Stimulated activated naive CD4-positive, alpha-beta T cell treated with Interleukin-2 at 50 U/mL for 16 hours (primary cell): ENCODE measurements at regions not wholly inside any gene's neighbourhood (a gene's known extent, or its start where the extent isn't known, plus 50 kb on each side); places are given as distances from the start of the nearest gene placed in this dataset.
"Not testable (repeated sequence)": the region's sequence is repeated elsewhere in the genome, so short reads cannot be mapped to it uniquely, and the experiment has no call there.

Source experiments
- DNase-seq: peaks from one replicate; lab custom pipeline; 2025; lab: John Stamatoyannopoulos, UW

DNA sequence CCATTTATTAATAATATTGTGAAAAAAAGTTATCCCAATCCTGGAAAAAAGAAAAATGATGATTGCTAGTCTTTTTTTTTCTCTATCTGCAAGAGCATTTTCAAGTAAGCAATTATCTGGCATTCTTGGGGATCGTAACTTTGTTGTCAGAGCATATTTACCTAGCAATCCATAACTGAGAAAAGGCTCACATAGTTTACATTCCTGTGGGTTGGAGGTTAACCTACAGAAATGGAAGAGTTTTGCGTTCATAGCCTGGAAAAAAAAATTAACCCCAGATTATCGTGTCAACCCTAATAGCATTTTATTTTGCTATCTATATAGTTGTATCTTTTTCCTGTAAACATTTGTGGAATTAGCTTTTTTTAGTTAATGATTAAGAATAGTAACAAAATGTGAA is 292.3 kb downstream of the DAD1 start:
- DNase-seq, result no peak

DNA sequence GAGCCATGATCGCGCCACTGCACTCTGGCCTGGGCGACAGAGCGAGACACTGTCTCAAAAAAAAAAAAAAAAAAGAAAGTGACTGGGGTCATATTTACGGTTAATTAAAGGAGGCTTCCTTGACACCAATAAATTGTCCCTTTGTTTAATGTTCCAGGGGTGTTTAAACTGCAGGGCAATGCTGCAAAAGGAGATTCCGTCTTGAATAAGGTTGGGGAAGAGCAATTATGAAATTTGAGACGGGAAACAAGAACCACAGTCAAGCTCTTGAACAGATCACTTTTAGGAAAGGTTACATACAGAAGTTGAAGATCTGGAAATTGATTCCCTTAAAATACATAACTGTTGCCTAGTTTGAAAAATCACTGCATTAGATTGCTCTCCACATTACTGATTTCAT is 292.9 kb downstream of the DAD1 start:
- no peak for DNase-seq

DNA sequence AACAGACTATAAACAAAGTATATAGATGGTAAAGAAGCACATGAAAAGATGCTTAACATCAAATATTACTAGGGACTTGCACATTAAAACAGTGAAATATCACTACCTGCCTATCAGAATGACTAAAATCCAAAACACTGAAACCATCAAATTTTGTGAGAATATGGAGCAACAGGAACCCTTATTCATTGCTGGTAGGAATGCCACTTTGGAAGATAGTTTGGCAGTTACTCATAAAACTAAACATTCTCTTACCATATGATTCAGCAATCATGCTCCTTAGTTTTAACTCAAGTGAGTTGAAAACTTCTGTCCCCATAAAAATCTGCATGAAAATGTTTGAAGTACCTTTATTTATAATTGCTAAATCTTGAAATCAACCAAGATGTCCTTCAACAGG is 297.6 kb downstream of the DAD1 start:
- DNase-seq, result no peak

DNA sequence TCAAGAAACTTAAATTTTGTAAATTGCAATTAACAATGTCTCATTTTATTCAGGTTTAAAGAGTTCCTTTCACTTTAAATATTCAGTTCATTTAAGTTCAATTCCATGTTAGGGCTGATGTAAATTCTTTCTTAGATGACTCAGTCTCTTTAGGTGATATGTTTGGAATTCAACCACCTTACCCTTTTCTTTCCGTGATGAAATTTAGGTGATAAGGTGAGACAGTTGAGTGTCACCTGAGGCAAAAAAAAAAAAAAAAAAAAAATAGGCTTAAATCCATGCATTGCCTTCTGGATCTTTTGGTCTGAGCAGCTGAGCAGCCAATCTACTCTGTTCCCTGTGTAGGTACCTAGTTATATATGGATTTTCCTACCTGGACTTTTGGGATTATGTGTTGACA is 299.5 kb downstream of the DAD1 start:
- DNase-seq, result no peak

DNA sequence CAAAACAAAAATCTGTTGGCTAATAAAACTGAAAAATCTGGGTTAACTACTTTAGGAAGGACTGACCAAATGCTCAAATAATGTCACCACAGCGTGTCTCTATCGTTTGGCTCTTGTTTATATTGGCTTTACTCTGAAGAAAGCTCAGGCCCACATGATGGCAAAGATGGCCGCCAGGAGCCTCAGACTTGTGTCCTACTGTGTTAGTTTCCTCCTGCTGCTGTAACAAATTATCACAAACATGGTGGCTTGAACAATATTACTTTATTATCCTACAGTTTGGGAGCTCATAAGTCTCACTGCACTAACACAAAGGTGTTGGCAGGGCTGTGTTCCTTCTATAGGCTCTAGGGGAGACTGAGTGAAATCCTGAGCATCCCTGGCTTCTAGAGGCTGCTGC is 303.0 kb downstream of the DAD1 start:
- DNase-seq, result no peak

DNA sequence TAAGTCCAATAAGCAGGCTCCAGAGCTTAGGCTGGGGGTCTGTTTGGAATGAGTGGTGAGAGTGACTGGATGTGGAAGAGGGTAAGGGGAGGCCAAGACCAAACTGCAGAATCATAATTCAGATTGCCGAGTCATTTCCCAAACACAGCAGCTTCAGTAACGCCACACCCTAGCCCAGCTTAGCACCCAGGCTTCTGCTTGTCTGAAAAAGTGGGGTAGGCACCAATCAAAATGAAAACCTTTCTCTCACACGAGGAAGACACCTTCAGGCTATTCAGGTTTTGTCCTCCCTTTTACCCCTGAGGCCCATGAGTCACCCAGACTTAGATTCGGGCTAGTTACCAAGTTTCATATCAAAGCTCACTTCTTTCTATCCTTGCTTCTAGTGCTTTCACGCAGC is 306.1 kb downstream of the DAD1 start:
- DNase-seq, result no peak

DNA sequence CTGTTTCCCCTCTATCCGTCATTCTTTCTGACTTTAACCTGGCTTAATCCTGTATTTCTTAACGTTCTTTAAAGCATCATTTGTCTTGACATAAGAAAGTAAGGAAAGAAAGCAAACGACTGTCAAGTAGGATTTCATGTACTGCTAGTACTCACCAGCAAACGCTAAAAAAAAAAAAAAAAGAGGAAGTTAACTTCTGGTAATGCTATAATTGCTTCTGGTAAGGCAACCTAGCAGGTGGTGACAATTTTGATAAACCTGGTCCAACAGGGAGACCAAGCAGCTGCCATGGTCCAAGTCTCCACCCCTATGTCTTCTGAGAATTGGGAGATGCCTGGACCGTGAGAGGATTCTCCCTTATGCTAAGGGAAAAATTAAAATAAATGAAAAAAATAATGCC is 306.6 kb downstream of the DAD1 start:
- no peak for DNase-seq

DNA sequence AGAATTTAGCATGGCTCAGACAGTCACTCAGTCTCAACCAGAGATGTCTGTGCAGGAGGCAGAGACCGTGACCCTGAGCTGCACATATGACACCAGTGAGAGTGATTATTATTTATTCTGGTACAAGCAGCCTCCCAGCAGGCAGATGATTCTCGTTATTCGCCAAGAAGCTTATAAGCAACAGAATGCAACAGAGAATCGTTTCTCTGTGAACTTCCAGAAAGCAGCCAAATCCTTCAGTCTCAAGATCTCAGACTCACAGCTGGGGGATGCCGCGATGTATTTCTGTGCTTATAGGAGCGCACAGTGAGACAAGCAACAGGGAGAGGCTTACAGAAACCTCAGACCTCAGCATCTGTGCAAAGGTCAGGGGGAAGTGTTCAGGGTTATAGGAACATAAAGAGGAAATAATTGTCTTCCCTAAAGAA is 307.6 kb downstream of the DAD1 start:
- DNase-seq, result not testable (repeated sequence)

DNA sequence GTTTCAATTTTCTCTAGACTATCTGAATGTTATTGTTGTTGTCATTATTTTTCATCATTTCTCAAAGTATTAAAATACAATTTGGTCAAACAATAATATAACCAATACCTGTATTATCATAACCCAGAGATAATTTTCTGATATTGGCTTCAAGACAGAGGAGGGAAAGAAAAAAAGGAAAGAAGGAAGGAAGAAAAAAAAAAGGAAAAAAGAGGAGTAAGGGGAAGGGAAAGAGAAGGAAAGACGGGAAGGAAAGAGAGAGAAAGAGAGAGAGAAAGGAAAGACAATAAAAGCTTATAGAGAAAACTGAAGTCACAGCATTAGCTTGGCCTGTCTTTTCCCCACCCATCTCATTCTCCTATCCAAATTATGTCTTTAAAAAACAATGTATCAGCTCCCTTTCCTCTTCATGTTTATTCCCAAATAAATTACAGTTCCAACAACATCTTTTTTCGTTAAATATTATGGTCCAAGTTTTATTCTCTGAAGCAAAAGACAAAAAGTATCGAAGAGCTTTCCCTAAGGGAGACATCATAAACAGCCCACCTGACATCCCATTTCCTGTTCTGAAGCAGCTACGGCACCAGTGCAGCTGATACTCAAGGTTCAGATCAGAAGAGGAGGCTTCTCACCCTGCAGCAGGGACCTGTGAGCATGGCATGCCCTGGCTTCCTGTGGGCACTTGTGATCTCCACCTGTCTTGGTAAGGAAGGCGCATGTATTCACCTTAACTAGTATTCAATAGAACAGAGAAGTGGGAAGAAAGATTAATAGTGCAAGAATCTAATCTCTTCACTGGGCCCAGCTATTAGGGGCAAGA is 308.3 kb downstream of the DAD1 start:
- DNase-seq, result no peak

DNA sequence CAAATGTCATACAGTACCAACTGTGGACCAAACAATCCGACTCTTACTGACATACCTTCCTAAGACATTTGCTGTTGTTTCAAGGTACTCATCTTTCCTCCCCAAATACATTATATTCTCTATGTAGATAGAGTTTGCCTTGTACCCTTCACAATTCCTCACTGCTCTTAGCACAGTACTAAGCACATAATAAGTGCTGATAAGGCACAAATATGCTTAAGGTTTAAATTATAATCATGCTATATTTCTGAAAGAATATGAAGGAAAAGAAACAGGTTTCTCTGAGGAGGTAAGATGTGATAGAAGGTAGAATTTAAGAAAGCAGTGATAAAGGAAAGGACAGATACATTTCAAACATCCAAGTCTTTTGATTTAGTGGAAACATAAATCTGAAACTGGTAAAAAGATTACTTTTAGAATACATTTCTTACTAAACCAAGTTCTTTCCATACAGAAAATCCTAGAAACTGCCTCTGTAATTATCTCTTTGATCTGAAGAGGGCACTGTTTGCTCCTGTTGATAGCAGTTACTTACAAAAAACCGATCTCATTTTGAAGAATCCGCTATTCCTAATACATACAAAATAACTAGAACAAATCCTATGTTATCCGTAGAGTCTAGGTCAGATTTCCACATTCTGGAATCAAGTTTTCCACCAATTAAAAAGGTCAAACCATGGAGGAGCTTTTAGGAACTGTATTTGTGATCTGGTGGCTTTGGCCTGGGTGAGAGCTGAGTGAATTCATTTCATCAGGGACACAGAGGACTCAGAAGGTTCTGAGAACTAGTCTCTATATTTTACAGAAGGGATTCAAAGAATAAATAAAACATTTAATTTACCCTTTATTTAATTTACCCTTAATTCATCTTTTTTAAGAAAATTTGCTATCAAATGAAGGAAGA is 311.9 kb downstream of the DAD1 start:
- DNase-seq, result no peak

DNA sequence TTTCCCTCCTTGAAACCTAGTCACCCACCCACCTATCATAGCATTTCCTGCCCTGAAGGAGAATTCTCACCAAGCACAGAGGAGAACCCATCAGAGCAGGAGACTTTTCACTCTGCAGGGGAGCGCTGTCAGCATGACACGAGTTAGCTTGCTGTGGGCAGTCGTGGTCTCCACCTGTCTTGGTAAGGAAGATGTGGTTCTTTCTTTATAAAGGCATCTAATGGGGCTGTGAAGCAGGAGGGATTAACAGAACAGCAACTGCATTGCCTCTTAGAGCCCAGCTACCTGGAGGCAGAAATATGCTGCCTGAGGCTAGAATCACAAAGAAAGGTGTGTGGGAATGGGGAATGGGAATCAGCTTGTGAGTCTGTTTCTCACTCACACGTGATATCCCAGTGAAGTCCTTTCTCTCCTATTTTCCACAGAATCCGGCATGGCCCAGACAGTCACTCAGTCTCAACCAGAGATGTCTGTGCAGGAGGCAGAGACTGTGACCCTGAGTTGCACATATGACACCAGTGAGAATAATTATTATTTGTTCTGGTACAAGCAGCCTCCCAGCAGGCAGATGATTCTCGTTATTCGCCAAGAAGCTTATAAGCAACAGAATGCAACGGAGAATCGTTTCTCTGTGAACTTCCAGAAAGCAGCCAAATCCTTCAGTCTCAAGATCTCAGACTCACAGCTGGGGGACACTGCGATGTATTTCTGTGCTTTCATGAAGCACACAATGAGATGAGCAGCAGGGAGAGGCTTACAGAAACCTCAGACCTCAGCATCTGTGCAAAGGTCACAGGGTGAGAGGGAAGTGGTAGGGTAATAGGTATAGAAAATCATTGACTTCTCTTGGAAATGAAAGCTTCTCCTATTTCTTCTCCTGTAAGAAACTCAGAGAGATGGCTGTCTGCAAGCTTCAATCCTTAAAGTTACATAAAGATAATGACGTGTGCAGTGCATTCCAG is 316.9 kb downstream of the DAD1 start:
- no peak for DNase-seq

DNA sequence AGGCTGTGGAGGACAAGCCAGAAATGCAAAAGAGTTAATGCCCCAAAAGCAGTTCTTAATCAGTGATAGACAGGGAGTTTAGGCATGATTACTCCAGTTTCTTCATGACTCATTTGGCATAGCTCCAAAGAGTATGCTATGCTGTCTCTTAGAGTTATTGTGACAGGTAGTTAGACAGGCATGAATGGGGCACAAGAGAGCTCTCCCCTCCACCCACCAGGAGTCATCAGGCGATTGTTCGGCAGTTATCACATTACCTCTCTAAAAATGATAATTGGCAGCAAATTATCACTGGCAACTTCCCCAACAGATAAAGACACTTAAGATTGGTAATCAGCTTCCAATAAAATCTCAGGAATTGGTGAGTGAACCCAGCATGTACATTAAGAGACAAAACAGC is 320.1 kb downstream of the DAD1 start:
- DNase-seq, result no peak

DNA sequence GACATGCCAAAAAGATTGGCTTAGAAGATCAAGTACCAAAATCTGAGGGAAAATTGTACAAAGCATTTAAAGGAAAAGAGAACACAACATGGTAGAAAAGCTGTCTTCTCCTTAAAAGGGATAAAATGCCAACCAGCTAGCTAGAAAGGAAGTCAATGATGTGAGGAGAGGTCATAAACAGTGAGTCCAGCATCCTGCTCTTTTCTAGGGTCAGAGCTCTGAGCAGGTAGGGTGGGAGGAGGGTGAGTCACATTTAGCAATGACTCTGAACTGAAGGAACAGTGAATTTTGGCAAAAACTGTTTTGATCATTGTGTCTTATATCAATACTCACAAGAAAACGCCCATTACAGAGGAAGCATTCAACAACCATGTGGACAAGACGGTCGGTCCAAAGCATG is 322.3 kb downstream of the DAD1 start:
- DNase-seq, result no peak

DNA sequence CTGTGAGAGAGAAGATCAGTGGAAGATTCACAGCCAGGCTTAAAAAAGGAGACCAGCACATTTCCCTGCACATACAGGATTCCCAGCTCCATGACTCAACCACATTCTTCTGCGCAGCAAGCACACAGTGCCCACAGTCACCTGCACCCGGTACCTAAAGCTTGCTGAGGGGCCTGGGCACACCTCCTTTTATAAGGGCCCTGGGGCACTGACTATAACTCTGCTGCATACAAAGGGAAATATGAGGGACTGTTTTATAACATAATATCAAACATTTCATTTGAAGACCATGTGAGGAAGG is 322.9 kb downstream of the DAD1 start:
- no peak for DNase-seq

DNA sequence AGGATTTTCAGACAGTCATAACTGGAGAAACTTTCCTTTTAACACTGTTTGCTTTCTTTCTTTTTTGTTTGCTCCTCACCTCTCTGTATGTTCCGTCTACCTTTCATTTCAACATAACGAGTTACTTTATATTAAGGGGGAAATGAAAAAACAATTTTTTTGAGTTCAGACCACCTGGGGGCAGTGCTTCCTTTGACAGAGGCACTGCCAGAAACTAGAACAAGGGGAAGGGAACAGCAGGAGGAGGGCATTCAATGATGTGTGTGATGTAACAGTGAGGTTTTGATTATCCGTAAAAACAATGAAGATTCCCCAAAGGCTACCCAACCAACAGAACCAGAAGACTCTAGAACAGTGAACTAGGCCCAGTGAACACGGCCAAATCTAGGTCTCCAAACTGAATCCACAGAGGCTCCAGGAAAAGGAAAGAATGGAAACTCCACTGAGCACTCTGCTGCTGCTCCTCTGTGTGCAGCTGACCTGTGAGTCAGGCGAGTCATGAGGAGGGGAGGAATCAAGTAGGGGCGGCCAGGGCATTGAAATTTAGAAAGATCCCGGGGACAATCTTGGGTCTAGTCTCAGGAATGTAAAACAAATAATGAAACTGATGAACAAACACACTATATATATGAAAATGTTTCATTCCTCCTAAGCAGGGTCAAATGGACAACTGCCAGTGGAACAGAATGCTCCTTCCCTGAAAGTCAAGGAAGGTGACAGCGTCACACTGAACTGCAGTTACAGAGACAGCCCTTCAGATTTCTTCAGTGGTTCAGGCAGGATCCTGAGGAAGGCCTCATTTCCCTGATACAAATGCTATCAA is 323.5 kb downstream of the DAD1 start:
- no peak for DNase-seq

DNA sequence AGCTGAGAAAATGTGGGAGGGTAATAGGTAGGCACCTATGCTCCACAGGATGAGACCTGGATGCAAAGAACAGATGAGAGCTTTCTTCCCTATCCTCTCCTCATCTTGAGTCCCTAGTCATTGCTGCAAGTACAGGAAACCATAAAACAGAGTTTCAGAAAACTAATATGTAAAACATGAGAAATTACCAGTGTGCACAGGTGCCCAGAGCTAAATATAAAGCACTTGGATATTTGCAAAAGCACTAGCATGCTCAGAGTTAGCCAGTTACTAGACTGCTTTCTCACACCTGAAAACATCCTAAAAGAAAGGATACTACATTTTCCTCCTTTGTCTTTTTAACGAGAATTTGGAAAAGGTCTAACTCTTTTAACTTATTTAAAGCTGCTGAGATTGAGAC is 324.3 kb downstream of the DAD1 start:
- DNase-seq, result no peak

DNA sequence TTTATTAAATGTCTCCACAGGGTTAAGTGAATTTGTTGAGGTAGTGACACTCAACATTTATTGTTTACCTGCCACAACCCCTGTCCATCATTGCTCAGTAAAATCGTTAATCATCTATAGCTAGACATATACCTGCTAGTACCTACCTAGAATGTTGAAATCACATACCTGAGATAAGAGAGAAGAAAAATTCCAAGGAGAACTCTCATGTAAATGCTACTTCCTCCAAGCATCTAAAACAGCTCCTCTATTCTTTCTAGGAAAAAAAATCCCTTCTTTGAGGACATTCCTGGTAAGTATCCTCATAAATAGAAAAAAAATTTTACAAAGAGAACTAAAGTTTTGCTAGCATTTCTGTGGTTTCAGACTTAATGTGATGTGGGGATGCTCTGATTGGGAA is 325.1 kb downstream of the DAD1 start:
- DNase-seq, result no peak

DNA sequence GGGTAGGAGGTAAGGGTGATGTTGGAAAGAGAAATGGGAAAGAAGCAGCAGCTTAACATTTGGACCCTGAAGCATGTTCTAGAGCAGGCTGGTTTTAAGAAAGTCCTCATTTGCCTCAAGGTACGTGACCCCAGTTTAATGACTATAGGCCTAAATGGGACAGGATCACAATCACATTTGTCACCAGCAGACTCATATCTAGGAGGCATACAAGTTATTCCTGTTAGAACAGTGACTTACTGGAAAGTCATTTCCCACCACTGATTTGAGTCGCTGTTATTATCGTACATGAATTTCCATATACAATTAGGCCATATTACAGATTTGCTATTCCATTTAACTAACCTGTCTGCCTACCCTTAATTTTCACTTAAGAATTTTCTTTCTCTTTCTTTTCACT is 326.1 kb downstream of the DAD1 start:
- no peak for DNase-seq

DNA sequence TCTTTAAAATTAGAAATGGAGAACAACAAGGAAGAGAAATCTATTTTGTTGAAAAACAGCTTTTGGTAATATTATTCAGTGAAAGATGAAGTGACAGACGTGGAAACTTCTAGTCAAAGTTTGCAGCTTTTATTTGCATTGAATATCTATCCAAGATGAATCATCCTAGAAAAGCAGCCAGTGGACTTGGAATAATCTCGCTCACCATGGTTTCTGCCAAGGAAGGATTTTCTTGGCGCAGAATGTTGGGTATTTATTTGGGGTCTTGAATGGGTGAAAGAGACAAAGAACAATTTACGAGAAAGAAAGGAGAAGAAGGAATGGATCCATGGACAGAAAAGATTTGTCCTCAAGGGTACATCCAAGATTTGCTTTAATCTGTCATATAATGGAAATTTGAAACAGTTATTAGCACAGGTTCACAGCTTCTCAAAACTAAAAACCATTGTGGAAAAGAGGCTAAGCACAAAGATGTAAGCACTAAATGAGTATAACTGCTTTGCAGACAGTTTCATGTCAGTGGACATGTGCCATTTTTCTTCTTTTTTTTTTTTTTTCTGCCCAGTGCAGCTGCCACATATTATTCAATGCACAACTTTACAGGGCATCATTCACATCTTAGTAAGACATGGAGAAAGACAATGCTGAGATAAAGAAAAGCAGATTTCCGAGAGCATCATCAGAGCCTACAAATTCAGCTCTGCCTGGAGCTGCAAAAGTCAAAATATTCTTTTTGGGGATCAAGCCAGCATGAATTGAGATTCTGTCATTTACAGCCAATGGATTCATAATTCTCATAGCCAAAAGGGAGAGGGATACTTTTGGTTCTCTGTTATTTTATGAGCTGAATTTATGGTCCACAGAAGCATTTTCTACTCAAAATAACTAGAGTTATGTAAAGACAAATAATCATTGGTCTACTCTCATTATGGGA is 333.7 kb downstream of the DAD1 start:
- no peak for DNase-seq

DNA sequence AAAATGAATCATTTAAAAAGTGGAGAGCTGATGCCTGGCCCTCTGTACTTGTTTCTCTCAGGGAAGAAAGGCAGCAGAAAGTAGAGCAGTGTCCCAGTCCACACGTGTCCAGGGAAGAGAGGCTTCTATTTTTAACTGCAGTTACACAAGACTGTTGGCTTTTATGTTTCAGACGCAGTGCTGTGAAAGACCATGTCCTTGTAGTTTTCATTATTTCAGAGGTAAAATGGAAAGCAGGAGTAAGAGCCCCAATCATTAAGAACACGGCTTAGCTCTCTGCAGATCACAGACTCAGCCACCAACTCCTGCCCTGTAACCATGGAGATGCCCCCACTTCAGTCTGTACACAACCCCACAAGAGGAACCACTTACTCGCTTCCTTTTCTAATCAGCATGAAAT is 336.3 kb downstream of the DAD1 start:
- DNase-seq, result no peak
